HuH-7.5 (cell line): ENCODE measurements at regions not wholly inside any gene's neighbourhood (a gene's known extent, or its start where the extent isn't known, plus 50 kb on each side); places are given as distances from the start of the nearest gene placed in this dataset.

Experiments used
- DNase-seq: peaks from one replicate; pipeline ENCODE4 v3.0.0; 2011; ENCODE audit warnings: low spot score

DNA sequence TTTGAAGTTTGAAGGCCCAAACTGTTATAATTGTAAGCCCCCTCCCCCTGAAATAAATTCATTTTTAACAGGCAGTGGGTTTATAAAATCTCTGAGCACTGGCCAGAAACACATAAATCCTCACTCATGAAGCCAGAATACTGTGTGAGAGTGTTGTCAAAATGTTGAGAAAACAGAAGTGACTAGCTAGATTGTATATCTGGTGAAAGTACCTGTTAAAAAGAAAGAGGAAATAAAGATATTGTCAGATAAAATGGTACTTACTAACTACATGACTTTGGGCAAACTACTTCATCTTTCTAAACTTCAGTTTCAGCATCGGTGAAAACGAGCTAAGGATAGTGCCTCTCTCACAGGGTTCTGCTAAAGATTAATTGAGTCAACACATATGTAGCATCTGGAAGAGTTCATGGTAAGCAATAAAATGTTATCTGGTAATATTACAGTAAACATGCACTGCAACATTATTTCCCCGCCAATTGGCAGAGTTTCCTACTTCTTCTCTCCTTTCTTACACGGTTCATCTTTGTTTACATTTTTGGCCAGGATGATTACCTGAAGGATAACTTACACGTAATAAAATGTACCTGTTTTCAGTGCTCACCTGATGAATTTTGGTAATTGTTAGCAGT is 202.5 kb upstream of the CHRM2 start:
- no peak for DNase-seq

DNA sequence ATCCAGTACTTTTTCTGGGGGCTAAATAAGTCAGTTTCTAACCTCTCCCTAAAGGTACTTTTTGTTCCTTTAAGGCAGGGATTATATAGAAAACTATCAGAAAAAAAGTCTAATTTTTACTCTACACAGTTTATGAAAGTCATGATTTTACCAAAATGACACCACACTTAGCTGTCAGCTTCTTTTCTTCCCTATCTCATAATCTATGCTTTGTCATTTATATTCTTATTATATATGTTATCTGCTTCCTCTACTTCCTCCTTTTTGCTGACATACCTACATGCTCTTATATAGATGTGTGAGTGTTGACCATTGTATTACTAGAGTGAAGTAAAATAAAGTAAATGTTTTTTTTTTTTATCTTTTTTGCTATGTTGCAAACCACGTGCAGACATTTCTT is 203.9 kb upstream of the CHRM2 start:
- no peak for DNase-seq

- peak; percentile 0 for DNase-seq
These were observed 210.9 kb upstream of the CHRM2 start for GRCh38 chr7:136657482-136657921.

DNA sequence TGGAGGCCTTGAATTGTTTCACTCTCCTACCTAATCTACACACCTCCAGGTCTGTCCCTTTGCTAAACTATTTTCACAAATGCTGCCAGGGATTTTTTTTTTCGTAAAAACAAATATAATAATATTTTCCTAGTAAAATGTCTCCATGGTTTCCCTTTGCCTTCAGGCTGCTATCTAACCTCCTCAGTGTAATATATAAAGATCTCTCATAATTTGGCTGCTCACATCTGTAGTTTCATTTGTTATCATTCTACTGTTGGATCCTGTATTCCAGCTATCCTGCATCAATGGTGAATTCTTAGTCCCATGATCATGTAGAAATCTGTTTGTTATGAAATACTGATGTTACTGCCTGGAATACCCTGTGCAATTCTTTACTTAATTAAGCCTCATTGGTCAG is 211.9 kb upstream of the CHRM2 start:
- no peak for DNase-seq

GRCh38 chr7:136655414-136655813 is 213.0 kb upstream of the CHRM2 start:
- no peak for DNase-seq

DNA sequence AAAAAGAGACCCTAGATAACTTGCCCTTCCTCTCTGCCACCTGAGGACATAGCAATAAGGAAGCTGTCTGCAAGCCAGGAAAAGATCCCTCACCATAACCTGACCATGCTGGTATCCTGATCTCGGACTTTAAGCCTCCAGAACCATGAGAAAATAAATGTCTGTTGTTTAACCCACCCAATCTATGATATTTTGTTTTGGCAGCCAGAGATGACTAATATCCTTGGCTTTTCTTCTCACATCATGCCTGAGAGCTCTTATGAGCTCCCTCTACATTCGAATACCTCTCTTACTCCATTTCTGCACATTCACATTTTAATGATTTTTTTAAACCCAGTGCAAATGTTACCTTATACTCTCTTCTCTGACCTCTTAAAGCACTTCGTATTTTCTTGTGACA is 214.0 kb upstream of the CHRM2 start:
- DNase-seq, result no peak

GRCh38 chr7:136652635-136653370 is 215.6 kb upstream of the CHRM2 start:
- DNase-seq, result no peak

DNA sequence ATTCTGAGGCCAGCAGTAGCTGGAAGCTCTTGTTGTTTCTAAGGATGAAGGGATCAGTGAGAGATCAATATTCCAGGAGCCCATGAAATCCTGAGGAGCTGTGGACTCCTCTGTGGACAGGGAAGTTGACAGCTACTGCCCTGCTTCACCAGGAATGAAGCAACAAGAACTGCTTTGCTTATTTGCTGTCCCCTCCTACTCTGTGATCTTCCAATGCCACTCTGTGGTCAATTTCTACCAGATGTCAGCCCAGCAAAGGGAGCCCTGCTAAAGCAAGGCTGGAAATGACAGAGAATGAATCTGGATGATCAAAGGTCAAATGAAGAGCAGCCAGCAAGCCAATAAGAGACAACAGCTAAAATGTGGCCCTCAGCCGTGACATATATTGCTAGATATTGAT is 227.5 kb upstream of the CHRM2 start:
- no peak for DNase-seq

GRCh38 chr7:136637813-136638212 is 230.6 kb upstream of the CHRM2 start:
- DNase-seq, result no peak

GRCh38 chr7:136635751-136636150 is 232.7 kb upstream of the CHRM2 start:
- DNase-seq, result no peak

- no peak for DNase-seq
These were observed 249.6 kb upstream of the CHRM2 start for GRCh38 chr7:136618818-136619217.

- no peak for DNase-seq
These were observed 251.3 kb upstream of the CHRM2 start for GRCh38 chr7:136617176-136617575.

DNA sequence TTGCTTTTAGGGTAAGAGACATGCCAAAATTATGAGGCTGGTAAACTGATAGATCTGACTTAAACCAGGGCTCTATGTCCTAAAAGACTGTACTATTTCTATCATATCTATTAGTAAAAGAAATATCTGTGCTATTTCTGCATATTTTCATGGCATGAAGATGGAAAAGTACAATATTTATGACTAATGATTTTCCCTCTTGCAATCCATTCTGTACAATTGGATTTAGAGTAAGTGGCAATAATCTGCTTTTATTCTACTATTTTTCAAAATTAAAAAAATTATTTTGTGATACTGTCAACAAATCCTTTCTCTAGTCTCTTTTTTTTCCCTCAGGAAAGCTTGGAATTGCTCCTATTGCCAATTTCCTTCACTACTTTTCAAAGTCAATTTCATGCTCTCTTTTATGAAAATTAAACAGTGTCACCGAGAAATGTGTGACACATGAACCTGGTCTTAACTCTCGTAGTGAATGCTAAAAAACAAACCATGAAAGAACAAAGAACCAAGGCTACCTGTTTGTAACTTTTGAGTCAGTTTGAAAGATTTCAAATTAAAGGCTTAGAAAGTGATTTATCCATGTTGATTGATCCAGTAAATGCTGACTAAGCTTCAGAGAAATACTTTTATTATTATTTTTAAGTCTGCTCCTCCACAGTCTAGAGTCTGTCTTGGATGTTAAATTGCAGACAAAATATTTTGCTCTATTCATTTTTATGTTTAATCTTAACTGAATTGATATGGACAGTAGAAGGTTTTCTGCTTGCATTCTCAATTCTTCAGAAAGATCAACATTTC is 262.7 kb upstream of the CHRM2 start:
- DNase-seq, result no peak

GRCh38 chr7:136601772-136602171 is 266.7 kb upstream of the CHRM2 start:
- no peak for DNase-seq

DNA sequence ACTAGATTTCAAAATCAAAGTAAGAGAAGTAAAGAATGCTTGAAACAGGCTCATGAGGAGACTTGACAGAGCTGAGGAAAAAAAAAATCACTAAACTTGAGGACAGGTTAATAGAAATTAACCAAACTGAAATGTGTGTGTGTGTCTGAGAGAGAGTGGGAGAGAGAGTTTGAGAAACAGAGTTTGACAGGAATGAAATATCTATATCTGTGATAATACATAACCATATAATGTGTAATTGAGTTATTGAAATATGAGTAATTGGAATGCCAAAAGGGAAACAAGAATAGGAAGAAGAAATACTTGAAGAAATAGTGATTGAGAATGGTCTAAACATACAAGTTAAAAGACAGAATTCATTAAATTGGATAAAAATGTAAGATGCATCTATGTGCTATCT is 268.0 kb upstream of the CHRM2 start:
- no peak for DNase-seq

GRCh38 chr7:136594739-136595144 is 273.7 kb upstream of the CHRM2 start:
- DNase-seq, result no peak

DNA sequence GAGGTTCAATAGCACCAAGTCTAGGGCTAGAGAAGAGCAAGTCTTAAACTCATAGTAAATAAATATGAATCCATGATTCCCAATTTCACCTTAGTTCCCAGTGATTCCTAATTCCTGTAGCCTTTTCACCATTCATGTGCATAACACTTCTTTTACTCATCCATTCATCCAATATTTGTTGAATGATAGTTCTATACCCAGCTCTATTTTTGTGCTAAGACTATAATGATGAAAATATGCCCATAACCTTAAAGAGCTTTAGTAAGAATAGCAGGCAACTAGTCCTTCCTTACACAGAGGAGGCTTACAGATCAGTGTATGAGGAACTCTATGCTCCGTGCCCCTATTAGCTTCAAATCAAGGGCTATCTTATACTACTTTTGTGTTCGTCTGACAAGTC is 280.2 kb upstream of the CHRM2 start:
- DNase-seq, result no peak

GRCh38 chr7:136585954-136586670 is 282.3 kb upstream of the CHRM2 start:
- DNase-seq, result no peak

DNA sequence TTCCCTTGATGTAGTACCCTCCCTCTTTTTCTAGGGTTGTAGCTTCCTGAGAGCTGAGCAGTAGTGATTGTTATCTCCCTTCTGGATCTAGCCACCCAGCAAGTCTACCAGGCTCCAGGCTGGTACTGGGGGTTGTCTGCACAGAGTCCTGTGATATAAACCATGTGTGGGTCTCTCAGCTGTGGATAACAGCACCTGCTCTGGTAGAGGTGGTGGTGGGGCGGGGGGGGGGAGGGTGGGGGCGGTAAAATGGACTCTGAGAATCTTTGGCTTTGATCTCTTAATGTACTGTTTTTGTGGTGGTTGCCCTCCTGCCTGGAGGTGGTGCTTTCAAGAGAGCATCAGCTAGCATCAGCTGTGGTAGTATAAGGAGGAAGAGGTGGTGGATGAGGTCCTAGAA is 302.0 kb upstream of the CHRM2 start:
- DNase-seq, result no peak

DNA sequence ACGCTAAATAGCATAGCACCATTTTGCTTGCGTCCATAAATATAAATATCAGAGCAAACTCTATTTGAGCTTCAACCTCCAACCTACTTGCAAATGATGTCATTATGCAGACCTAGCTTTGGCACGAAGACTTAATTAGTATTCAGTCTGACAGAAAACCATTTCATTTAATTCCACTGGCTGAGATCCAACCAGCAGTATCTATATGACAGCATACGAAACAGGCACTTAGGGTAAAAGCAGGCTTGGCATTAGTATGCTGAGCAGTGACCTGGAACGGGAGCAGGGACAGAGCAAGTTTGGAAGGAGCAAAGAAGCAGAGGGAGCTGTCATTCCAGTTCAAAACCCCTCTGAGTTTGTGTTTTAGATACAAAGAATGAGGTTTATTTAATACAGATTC is 312.5 kb upstream of the CHRM2 start:
- DNase-seq, result no peak

DNA sequence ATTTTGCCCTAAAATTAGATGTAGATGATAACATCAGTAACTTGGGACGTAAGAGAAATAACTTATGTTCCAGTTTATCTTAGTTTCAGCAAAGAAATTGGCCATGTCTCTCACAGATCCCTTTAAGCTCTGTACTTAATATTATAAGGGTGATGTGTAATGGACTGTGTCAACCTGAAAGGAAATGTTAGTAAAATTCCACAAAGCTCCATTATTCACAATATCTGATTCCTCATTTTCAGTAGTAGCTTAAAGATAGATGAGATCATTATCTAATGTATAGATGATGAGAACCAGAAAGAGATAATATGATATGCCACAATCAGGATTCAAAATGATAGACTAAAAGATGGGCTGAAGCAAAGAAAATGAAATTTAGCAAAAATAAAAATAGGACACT is 316.8 kb upstream of the CHRM2 start:
- no peak for DNase-seq

GRCh38 chr7:136549756-136550155 is 318.7 kb upstream of the CHRM2 start:
- DNase-seq, result no peak

DNA sequence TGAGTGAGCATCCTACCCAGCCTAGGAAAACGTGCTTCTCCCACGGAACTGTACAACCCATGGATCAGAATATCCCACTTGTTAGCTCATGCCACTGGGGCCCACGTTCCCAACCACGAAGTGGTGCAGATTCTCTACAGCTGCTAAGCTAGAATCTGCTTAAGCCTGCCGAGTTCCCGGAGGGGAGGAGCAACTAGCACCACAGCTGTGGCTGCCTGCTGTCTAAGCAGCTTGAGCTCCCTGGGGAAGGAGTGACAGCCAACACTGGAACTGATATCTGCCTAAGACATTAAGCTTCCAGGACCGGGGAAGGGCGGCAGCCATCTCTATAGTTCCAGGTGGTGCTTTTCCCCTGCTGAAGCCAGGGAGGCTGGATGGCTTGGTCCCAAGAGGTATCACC is 334.7 kb upstream of the CHRM2 start:
- DNase-seq, result no peak
